ENCODE measurements at regions not wholly inside any gene's neighbourhood (a gene's known extent, or its start where the extent isn't known, plus 50 kb on each side); places are given as distances from the start of the nearest gene placed in this dataset.

DNA sequence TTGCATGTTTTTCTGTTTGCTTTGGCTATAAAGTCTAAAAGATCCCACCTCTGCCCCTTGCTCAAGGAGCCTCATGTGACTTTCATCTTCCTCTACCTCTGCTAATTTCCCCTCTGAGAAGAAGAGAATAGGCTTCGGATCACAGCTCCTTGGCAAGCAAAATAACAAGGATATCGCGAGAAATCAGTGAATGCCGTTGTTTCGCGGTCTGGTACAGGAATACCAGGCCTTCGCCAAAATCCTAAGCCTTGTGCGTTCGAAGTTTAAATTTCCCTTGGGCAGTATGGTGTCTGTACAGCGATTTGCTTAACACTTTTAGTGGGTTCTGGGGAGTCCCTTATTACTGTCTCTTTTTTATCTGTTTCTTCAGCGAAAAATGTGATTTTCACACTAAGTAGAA is 142.3 kb downstream of the IRF8 start:
- DNase-seq = no peak

DNA sequence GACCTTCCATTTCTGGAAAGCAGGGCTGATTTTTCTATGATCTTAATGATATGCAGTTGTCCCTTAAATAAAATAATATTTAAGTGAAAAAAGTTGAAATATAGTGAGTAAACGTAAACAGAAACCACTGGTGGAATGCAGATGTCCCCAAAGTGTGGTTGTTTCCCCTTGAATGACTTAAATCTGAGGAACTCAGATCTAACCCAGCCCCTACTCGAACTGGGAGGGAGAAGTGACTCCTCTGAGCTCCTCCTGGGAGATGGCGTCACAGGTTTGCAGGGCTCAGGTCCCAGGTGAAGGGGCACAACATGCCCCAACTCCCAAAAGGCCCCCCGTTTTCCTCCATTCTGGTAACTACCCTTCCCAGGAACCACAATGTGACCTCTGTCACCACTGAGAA is 142.8 kb downstream of the IRF8 start:
- no peak for DNase-seq

DNA sequence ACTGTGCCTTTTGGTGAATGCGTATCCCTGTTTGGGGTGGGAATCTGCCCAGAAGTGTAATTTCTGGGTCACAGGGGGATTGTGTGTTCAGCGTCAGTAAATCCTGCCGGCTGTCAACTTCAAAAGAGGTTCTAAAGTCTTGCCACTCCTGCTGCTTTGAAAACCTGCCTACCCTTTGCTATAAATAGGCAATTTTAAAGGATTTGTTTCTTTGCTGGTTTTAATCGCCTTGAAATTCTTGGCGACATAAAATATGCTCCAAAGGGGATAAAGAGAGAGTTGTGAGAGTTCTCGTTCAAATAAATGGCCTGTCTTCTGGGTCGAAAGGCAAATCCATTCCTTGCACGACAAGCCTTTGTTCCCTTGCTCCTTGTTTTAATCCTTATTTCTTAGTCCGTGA is 143.4 kb downstream of the IRF8 start:
- no peak for DNase-seq

DNA sequence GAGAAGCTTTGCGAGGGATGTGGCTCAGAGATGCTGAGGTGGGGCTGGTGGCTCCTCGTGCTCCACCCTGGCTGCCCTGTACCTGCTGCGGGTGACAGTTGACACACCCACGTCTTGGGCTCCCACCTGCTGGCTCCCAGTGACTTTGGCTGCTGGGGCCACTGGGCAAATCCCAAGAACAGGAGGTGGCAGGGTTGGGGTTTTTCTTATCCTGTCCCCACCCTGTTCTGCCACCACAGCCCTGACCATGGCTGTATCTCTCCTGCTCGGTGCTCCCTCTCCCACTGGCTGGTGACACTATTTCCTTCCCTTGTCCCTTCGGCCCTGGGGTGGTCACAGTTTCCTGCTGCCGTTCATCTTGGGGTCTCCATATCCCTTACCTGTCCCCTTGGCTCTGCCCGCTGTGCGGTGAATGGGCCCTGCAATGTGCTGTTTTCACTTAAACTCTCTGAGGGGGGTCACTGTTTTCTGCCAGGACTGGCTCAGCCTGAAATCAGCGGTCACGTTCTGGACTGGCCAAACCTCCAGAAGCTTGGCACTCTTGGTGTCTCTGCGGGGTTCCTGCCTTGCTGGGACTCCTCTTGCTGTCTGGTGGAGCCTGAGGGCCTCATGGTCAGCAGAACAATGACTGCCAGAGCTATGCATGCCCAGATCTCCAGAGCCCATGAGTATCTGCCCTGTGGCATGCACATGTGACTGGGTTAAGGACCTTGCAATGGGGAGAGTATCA is 144.2 kb downstream of the IRF8 start:
- DNase-seq = no peak

DNA sequence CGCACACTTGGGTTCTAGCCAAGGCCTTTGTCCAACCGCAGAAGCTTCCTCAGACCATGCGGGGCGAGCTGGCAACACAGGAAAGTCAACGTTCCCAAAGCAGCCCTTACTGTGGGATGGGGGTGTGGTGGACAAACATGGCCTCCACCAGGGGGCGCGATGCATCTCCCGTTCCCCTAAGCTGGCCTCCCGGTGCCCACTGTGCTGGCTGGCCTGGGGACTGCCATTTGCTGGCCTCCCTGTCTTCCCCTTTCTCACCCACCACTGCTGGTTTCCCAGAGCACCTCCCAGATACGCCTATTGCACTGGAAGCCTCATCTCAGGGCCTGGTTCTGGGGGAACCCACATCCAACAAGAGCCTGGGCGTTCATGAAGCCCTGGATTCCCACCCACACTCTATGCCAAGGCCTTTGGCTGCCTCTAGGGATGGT is 145.3 kb downstream of the IRF8 start:
- no peak for DNase-seq

DNA sequence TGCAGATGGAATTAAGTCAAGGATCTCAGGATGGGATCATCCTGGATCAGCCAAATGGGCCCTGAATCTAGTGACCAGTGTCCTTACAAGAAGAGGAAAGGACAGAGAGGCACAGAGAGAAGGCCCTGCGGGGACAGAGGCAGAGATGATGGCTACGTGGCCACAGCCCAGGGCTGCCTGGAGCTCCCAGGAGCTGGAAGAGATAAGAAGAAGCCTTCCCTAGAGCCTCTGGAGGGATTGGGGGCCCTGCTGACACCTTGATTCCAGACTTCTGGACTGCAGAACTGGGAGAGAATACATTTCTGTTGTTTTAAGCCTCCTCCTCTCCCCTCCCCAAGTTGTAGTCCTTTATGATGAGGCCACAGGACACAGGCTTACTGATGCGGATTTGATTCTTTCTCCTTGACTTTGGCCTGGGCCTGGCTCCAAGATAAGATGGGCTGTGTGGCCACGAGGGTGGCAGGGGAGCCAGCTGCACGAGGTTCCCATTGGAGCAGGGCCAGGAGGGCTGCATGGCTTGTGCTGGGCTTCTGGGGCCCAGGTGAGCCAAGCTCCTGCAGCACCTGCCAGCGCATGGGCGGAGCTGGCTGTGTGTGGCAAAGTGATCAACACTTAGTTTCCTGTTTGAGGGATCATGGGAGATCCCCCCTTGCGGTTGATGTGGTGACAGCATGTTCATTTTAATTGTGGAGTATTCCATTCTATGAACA is 146.1 kb downstream of the IRF8 start:
- DNase-seq = no peak

DNA sequence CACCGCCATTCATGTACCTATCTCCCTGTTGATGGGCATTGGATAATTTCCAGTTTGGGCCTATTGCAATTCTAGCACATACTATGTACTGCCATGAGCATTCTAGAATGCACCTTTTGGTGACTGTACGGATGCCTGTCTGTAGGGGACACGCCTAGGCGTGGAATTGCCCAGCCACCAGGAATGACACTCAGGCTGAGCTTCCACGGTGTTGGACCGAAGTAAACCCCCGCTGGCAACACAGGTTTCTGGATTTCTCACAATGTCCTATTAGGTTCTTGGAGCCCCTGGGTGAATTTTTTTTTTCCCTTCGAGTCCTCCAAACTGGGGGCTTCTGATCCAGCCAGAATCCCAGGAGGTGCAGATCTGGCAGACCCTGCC is 146.6 kb downstream of the IRF8 start:
- DNase-seq = no peak

DNA sequence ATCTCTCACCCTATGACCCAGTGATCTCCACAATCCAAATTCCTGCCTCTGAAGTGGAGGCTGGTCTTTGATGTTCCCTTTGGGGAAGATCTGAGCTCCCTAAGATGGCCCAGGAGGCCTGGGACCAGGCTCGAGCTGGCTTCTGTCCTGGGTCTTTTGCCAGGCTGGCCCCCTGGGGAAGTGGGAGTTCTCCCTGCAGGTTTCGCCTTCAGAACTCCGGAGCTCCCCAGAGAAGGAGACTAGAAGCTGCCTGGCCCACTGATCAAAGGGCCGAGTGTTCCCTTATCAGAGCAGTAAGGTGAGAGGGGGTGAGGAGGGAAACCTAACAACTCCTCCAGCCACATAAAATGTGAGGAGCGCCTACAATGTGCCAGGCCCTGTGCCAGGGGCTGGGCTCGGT is 147.1 kb downstream of the IRF8 start:
- DNase-seq = no peak

DNA sequence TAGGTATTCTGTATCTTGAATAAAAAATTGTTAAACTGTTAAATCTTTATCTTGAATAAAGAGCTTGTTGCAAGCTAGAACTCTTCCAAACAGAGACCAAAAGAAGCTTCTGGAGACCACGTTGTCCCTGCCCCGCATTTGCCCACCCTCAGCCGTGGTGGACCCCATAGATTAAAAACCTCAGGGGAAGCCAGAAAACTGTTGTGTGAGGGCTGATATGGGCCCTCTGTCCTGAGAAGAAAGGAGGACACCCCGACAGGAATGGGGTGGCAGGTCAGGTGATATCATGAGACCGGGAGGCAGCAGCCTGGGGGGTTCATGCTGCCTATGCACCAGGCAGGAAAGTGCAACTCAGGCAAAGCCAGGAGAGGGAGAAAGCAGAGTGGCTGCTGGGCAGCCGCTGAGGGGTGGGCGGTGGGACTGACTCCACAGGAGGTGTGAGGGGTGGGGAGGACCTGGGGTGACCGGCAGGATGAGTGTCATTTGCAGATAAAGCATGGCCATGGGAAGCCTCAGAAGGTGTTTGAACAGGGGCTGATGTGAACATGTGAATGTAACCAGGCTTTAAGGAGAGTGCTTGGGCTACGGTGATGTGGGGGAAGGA is 147.8 kb downstream of the IRF8 start:
- no peak for DNase-seq

DNA sequence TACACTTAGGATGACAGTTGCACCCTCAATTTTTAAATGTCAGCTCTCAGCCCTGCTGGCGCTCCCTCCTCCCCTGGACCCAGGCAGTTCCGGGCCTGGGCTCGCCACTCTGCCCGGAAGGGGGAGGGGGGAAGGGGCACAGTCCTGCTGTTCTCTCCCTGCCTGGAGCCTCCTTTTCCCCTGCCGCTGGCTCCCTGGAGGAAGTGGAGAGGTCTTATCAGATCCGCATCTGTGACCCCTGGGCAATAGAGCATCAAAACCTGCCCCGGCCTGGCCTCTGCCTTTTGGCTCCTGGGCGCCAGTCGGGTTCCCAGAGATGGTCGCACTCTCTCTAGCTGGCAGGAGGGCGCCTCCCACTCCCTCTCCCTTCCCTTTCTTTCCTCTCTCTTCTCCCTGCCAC is 149.3 kb downstream of the IRF8 start:
- no peak for DNase-seq

DNA sequence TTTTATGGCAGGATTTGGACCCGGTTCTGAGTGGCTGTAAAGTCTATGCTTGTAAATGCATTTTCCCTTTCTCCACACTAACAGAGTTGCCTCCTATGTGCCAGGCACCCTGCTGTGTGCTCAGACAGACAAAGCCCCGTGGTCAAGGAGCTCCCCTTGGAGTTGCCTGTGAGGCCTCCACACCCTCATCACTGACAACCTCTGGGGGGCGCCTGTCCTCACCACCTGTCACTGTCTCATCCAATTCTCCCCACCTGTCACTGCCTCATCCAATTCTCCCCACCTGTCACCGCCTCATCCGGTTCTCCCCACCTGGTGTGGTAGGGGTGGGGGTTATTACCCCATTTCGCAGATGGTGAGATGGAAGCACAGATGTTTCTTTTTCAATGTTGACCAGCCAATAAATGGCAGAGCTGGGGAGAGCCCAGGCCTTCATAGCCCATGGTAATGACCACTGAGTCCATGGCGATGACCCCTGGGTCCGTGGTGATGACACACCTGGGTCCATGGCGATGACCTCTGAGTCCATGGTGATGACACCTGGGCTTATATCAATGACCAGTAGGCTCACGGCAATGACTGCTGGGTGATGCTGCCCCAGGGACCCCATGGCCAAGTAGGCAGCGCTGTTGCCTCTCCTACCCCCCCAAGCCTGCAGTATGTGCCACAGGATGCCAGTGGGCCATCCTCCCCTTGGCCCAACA is 150.1 kb downstream of the IRF8 start:
- DNase-seq = no peak

DNA sequence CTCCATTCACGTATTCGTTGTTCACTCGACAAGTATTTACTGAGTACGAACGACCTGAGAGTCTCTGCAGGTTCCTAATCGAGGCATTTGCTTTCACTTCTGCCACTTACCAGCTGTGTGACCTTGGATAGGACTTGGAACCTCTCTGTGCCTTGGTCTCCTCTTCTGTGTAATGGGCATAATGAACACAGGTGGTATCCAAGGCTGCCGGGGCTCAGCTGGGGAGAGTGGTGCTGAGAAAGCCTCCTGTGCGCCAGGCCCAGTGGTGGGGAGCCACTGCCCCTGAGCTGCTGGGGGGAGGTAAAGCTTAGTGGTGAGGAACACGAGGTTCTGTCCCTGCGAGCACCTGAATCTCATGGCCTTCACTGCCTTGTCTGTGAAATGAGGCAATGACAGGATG is 150.7 kb downstream of the IRF8 start:
- no peak for DNase-seq

DNA sequence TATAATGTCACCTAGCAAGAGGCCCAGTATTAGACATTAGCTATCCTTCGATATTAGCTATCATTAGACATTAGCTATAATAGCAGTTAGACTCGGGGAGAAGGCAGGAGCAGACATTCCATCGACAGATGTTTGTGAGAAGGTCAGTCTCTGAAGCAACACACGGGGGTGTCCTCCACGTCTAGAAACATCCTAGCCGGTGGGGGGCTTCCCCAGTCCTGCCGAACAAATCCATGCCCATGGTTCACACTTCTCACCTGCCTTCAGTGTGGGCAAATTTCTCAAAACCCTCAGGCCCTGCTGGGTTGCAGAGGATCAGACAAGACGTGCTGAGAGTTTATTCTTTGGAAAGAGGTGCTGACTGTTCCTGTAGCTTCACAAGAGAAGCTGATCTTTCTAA is 151.1 kb downstream of the IRF8 start:
- DNase-seq = no peak

DNA sequence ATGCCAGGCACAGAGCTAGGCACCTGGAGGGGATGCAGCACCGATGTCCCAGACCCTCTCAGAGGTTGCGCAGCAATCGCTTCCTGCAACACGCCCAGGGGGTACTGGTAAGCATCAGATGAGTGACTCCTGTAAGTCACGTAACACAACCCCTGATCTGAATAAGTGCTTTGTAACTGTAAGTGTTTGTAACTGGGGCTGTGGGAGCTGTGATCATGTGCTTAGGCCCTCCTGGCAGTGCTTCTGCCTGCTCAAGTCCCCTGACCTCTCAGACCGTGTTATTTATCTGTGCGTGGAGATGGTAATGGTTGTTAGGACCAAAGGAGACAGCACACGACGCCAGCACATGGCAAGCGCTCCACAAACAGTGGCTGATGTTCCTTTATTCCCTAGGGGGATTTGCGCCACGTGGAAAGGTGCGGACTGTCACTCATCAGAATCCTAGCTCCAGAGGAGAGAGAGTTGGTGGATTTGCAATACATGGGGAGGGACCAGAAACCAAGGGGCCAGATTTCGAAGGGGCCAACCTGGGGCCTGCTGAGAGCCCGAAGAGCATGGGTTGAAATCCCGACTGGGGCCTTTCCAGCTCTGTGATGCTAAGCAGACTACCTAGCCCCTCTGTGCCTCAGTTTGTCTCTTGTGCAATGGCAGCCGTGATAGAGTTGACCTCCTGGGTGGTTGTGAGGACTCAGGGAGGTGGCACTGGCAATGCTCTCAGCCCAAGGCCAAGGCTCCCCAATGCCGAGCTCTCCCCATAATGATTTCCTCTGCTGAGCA is 151.8 kb downstream of the IRF8 start:
- DNase-seq = no peak

DNA sequence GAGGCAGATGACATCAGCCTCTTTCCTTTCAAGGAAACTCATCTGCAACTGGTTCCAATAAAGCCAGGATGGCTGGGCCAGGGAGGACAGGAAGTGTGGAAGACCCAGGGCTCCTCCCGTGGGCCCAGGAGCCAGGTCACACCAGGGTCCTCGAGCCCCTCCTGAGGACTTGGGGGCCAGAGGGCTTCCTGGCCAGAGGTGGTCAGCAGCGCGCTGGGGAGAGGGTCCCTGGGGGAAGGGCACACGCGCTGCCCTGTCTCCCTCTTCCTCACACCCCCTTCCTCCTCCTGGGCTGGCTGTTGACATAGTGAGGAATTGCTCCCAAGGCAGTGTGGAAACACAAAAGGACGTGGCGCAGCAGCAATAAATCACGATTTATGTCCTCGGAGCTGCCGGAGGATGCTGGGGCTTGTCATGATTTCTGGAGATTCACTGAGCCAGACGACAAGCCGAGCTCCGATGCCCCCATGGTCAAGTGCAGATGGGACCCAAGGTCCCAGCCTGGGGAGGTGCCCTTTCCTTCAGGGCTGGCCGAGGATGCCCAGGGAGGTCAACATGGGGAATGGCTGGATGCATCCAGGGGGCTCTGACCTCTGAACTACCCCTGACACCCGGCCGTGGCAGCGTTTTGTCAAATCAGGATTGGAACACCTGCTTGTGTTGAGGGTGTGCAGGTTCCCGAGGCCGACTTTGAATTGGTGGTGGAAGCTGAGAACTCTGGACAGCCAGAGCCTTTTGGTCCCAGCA is 152.6 kb downstream of the IRF8 start:
- no peak for DNase-seq

DNA sequence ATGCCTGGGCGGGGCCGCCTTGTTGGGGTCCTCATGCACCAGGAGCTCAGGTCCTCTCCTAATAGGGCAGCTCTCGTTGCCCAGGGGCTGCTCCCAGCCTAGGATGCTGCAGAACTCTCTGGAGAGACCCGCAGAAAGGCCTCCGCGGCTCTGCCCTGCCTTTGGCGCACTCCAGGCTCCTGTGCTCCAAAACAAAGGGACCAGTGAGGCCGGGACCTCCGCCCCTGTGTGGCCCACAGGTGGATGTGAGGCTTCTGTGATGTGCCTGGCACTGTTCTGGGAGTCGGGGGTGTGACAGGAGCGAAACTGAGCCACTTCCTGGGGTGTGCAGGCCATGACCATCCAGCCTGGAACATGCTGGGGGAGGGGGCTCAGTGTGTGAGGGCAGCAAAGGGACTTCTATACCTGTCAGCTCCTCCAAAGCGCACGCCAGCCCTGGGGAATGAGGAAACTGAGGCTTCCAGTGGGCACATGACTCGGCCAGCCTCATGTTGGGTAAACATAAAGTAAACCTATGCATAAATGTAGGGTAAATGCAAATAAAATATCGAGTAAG is 153.2 kb downstream of the IRF8 start:
- DNase-seq = no peak

DNA sequence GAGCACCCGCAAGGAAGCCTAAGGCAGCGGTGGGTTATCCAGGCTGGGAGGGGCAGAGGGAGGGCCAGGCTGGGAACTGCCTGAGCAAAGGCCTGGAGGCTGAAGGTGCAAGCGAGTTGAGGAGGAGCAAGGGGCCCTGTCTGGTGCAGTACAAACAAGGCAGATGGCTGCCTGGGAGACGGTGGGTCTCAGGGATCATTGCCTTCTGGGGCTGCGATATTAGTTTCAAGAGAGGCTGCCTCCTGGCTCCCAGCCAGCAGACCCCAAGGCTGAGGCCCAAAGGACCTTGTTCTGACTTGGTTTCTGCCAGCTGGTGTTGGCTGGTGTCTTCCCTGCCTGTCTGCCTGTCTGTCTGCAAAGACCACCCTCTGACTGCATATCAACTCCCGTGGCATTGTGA is 154.0 kb downstream of the IRF8 start:
- DNase-seq = no peak

DNA sequence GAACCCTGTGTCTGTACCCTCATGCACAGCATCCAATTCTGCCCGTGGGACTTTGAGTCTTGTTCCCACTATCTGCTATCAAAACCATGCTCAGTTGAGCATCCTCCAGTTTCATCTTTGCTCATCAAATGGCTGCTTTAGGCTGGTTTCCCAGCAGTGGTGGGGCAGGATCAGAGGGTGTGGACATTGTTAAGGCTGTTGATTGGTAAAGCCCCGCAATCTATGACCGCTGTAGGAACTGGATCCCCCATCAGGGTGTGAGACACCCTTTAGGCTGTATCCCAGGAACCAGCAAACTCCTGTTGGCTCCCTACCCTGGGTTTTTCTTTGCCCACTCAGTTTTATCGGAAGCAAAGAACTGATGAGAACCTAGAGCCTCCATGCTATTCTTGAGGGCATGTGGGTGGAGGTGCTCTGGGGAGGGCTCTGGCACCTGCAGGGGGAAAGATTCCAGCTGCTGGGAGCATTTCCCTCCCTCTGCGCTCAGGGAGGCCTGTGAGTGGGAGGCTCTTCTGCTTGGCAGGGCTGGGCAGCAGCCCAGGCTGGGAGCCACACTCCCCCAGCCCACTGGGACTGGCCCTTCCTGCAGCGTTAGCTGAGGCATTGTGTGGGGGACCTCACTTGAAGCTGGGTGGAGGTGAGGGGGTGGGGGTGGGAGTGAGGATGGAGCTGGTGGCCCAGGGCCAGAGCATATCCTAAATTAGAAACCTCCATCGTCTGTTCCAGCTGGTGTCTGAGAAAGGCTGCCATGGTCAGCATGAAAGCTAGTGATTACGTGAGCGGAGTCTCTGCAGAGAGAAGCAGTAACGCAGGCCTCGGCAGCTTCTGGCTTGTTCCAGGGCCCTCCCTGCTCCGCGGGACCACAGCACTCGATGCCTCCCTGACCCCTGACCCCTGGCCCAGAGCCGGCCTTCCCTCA is 160.6 kb downstream of the IRF8 start:
- DNase-seq = peak; percentile 71

DNA sequence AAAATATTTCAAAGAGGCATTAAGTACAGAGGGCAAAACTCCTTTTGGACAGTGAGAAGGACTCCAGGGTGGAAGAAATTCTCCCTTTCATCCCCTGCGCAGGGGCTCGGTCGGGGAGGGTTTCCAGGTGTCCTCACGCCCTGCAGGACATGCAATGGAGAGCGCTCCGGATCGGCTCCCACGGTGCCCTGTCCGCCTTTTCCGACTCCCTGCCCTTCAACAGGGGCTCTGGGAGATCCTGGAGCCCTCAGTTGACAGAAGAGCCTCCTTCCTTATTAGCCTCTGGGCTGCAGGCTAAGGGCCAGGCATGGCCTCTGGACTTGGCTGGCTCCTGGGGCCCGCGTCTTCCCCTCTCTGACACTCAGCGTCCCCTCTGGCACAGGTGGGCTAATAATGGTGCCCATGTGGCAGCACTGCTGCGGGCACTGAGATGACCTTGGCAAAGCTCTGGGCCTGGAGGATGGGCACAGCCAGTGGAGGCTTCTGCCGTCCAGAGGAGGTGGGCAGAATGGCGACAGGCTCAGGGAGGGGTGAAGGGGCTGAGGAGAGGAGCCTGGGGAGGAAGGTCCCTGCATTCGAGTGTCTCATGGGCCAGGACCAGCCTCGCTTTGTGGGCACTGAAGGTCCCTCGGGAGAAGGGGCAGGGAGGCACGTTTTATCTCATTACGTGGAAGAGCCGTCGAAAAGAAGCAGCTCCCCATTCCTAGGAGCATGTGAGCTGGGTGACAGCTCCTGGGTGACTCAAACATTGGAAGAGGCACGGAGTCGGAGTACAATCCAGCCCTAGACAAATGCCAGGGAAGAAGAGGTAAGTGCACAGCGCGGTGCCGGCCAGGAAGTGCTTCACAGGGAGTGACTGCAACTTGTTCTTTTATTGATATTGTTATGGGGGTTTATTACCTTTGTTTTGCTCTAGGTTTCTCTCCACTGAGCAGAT is 161.7 kb downstream of the IRF8 start:
- DNase-seq = no peak

Measured in occipital lobe (tissue), 1 donor.